Stomach (tissue), 4 donors: ENCODE measurements at regions not wholly inside any gene's neighbourhood (a gene's known extent, or its start where the extent isn't known, plus 50 kb on each side); places are given as distances from the start of the nearest gene placed in this dataset.

ENCODE experiments used
- CTCF ChIP-seq, 7 experiments: fragments of 450-650 bp in 4 of 7; fragments of 200-600 bp in 3 of 7; sonication (generic) in 3 of 7; IDR thresholded peaks; one replicate each; pipeline ENCODE4 v1.5.1; 2016 to 2019; ENCODE audit warnings: antibody characterized with exemption in 7 of 7, control low read depth in 2 of 7, mild to moderate bottlenecking in 1 of 7
- EP300 ChIP-seq: sonication (generic); formaldehyde crosslinking; IDR thresholded peaks from one replicate; pipeline ENCODE4 v1.6.1; 2017; ENCODE audit warnings: antibody characterized with exemption
- POLR2A ChIP-seq, 4 donors: fragments of 450-650 bp; IDR thresholded peaks; one replicate each; pipeline ENCODE4 v1.6.1; 2016; ENCODE audit warnings: antibody characterized with exemption in 4 of 4, control low read depth in 2 of 4, mild to moderate bottlenecking in 1 of 4, moderate library complexity in 1 of 4
- POLR2AphosphoS5 ChIP-seq, 3 donors: sonication (generic); formaldehyde crosslinking; IDR thresholded peaks; one replicate each; pipeline ENCODE4 v1.6.1; 2016; ENCODE audit warnings: antibody characterized with exemption in 3 of 3

DNA sequence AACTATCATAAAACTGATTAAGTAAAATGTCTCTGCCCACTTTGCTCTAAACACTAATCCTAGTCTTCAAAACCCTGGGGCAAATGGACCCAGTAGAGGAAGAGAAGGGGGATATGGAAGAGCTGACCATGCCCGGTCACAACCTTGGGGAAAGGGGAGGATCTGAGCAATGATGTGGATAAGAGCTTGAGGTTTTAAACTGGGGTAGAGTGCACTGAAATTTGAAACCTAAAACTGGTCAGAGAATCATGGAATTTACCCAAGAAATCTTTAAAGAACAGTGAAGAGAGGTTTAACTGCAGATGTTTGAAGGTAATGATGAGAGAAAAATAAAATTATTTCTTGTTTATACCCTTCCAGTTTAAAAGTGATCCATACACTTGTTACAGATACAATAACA is 110.8 kb downstream of the MRPS30 start:
- TF ChIP-seq CTCF (IDR thresholded peaks at IDR 0.05) (no peak), EP300 (no peak), POLR2A (IDR thresholded peaks at IDR 0.05) (no peak), POLR2AphosphoS5 (IDR thresholded peaks at IDR 0.05) (no peak)
